SK-N-SH treated with all-trans-retinoic acid at 6 μM for 48 hours (cell line): ENCODE measurements at regions not wholly inside any gene's neighbourhood (a gene's known extent, or its start where the extent isn't known, plus 50 kb on each side); places are given as distances from the start of the nearest gene placed in this dataset.

Source experiments
- ATAC-seq: fragments of 200-7000 bp; cut with Tn5 transposase; 3 replicates; pipeline ENCODE4 v1.9.1; 2020; ENCODE audit warnings: mild to moderate bottlenecking, moderate library complexity
- ARNTL ChIP-seq: fragments of 450-650 bp; formaldehyde crosslinking; IDR thresholded peaks from 2 replicates; pipeline ENCODE4 v1.5.0; 2020; ENCODE audit warnings: low read depth, mild to moderate bottlenecking, moderate library complexity, borderline replicate concordance
- BACH2 ChIP-seq: fragments of 250-450 bp; sonication (Bioruptor Pico); IDR thresholded peaks from 2 replicates; pipeline ENCODE4 v1.9.0; 2021; ENCODE audit warnings: mild to moderate bottlenecking, borderline replicate concordance
- CSDC2 ChIP-seq: fragments of 250-450 bp; sonication (Bioruptor Pico); IDR thresholded peaks from 2 replicates; pipeline ENCODE4 v1.5.0; 2020; ENCODE audit warnings: mild to moderate bottlenecking, moderate library complexity
- ESRRG ChIP-seq: fragments of 250-450 bp; sonication (Bioruptor Pico); IDR thresholded peaks from 2 replicates; pipeline ENCODE4 v1.6.1; 2021; ENCODE audit warnings: mild to moderate bottlenecking
- GLIS3 ChIP-seq: fragments of 250-450 bp; sonication (Bioruptor Pico); IDR thresholded peaks from 2 replicates; pipeline ENCODE4 v1.5.0; 2020; ENCODE audit warnings: mild to moderate bottlenecking, moderate library complexity
- OSR1 ChIP-seq: fragments of 250-450 bp; sonication (Bioruptor Pico); IDR thresholded peaks from 2 replicates; pipeline ENCODE4 v1.8.0; 2022; ENCODE audit warnings: moderate library complexity, mild to moderate bottlenecking, inconsistent platforms
- PATZ1 ChIP-seq: fragments of 250-450 bp; sonication (Bioruptor Pico); IDR thresholded peaks from 2 replicates; pipeline ENCODE4 v1.8.0; 2020; ENCODE audit warnings: mild to moderate bottlenecking, moderate library complexity, borderline replicate concordance
- PPARA ChIP-seq: fragments of 250-450 bp; sonication (Bioruptor Pico); IDR thresholded peaks from 2 replicates; pipeline ENCODE4 v1.5.0; 2020; ENCODE audit warnings: mild to moderate bottlenecking, borderline replicate concordance
- RARB ChIP-seq: fragments of 250-450 bp; sonication (Bioruptor Pico); IDR thresholded peaks from 2 replicates; pipeline ENCODE4 v1.8.0; 2021; ENCODE audit warnings: mild to moderate bottlenecking, moderate library complexity
- TCF4 ChIP-seq: fragments of 250-450 bp; sonication (Bioruptor Pico); IDR thresholded peaks from 2 replicates; pipeline ENCODE4 v1.8.0; 2021; ENCODE audit warnings: mild to moderate bottlenecking, moderate library complexity, borderline replicate concordance
- TOX ChIP-seq: fragments of 250-450 bp; sonication (Bioruptor Pico); IDR thresholded peaks from 2 replicates; pipeline ENCODE4 v1.8.0; 2021; ENCODE audit warnings: mild to moderate bottlenecking, moderate library complexity, borderline replicate concordance
- ZC3H10 ChIP-seq: fragments of 250-450 bp; sonication (Bioruptor Pico); IDR thresholded peaks from 2 replicates; pipeline ENCODE4 v1.5.1; 2021; ENCODE audit warnings: mild to moderate bottlenecking, moderate library complexity
- ZFP3 ChIP-seq: fragments of 250-450 bp; sonication (Bioruptor Pico); IDR thresholded peaks from 2 replicates; pipeline ENCODE4 v1.5.0; 2020; ENCODE audit warnings: mild to moderate bottlenecking, moderate library complexity
- ZFP30 ChIP-seq: fragments of 450-650 bp; formaldehyde crosslinking; IDR thresholded peaks from 2 replicates; pipeline ENCODE4 v1.5.0; 2022; ENCODE audit warnings: mild to moderate bottlenecking, moderate library complexity
- ZNF70 ChIP-seq: fragments of 450-650 bp; formaldehyde crosslinking; IDR thresholded peaks from 2 replicates; pipeline ENCODE4 v1.5.0; 2020; ENCODE audit warnings: mild to moderate bottlenecking, moderate library complexity
- TF ChIP-seq, protein P1 (sequence below): fragments of 250-450 bp; sonication (Bioruptor Pico); IDR thresholded peaks from 2 replicates; pipeline ENCODE4 v1.5.1; 2020; ENCODE audit warnings: low read depth, mild to moderate bottlenecking, moderate library complexity
- TF ChIP-seq, protein P2 (sequence below): fragments of 250-450 bp; sonication (Bioruptor Pico); IDR thresholded peaks from 2 replicates; pipeline ENCODE4 v1.8.0; 2021; ENCODE audit warnings: low read depth, mild to moderate bottlenecking, moderate library complexity, borderline replicate concordance
- TF ChIP-seq, protein P3 (sequence below): fragments of 250-450 bp; sonication (Bioruptor Pico); IDR thresholded peaks from 2 replicates; pipeline ENCODE4 v1.5.1; 2021; ENCODE audit warnings: mild to moderate bottlenecking, moderate library complexity

GRCh38 chr10:29124864-29125263, 164.0 kb upstream of the LYZL1 start:
- TF ChIP-seq ZFP3 = no peak
- TF ChIP-seq ZNF70 (CRISPR knock-in tag) = no peak
- TF ChIP-seq OSR1 = no peak
- TF ChIP-seq RARB (CRISPR knock-in tag) = no peak
- TF ChIP-seq, protein P1, sequence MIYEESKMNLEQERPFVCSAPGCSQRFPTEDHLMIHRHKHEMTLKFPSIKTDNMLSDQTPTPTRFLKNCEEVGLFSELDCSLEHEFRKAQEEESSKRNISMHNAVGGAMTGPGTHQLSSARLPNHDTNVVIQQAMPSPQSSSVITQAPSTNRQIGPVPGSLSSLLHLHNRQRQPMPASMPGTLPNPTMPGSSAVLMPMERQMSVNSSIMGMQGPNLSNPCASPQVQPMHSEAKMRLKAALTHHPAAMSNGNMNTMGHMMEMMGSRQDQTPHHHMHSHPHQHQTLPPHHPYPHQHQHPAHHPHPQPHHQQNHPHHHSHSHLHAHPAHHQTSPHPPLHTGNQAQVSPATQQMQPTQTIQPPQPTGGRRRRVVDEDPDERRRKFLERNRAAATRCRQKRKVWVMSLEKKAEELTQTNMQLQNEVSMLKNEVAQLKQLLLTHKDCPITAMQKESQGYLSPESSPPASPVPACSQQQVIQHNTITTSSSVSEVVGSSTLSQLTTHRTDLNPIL (CRISPR knock-in tag) = no peak
- TF ChIP-seq, all 23 proteins: peak for 0
- no peak for ATAC-seq

DNA sequence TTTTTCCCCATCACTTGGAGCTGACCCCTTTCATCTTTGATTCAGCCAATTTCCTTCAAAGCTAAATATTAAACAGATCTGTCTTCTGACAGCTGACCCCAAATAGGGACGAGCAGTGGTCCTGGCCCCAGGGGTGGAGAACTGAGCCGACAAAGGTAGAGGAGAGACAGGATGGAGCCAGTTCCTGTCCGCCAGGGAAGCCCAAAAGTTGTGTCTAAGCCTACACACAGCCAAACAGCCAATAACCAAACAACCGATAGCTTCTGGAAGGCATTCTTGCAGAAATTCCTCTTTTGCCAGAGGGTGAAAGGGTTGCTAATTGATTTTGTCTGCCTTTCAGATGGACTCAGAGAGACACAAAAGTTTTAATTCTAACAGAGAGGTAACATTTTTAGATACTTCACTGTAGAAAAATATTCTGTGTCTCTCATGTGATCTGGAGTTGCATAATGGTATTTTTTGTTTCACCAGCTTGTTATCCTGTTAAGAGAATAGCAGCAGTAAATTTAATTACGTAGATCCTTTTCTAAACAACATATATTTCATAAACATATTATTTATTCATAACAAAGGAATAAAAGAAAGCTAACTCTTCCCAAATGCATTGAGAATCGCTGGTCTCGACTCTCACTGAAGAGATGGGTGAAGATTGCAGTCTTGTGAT, 161.7 kb upstream of the LYZL1 start:
- TF ChIP-seq, protein P1 (CRISPR knock-in tag) = no peak
- TF ChIP-seq CSDC2 (CRISPR knock-in tag) (no peak), ARNTL (CRISPR knock-in tag) (no peak)
- TF ChIP-seq, protein P2, sequence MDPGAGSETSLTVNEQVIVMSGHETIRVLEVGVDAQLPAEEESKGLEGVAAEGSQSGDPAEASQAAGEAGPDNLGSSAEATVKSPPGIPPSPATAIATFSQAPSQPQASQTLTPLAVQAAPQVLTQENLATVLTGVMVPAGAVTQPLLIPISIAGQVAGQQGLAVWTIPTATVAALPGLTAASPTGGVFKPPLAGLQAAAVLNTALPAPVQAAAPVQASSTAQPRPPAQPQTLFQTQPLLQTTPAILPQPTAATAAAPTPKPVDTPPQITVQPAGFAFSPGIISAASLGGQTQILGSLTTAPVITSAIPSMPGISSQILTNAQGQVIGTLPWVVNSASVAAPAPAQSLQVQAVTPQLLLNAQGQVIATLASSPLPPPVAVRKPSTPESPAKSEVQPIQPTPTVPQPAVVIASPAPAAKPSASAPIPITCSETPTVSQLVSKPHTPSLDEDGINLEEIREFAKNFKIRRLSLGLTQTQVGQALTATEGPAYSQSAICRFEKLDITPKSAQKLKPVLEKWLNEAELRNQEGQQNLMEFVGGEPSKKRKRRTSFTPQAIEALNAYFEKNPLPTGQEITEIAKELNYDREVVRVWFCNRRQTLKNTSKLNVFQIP (CRISPR knock-in tag) = no peak
- no peak for ATAC-seq

DNA sequence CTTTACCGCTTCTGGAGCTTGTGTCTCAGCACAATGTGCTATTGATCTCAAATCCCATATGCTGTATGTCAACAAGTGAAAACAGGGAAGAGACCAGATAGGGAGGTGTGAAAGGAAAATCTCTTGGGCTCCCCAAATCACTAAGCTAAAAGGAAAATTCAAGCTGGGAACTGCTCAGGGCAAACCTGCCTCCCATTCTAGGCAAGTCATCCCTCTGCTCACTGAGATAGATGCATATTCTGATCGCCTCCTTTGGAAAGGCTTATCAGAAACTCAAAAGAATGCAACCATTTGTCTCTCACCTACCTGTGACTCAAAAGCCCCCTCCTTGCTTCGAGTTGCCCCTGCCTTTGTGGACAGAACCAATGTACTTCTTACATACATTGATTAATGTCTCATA, 161.1 kb upstream of the LYZL1 start:
- TF ChIP-seq CSDC2 (CRISPR knock-in tag) = no peak
- TF ChIP-seq GLIS3 = no peak
- no peak for TF ChIP-seq ZNF70 (CRISPR knock-in tag)
- TF ChIP-seq ARNTL (CRISPR knock-in tag) = no peak
- TF ChIP-seq ZFP30 (CRISPR knock-in tag) = no peak
- no peak for TF ChIP-seq PPARA (CRISPR knock-in tag)
- TF ChIP-seq, protein P3, sequence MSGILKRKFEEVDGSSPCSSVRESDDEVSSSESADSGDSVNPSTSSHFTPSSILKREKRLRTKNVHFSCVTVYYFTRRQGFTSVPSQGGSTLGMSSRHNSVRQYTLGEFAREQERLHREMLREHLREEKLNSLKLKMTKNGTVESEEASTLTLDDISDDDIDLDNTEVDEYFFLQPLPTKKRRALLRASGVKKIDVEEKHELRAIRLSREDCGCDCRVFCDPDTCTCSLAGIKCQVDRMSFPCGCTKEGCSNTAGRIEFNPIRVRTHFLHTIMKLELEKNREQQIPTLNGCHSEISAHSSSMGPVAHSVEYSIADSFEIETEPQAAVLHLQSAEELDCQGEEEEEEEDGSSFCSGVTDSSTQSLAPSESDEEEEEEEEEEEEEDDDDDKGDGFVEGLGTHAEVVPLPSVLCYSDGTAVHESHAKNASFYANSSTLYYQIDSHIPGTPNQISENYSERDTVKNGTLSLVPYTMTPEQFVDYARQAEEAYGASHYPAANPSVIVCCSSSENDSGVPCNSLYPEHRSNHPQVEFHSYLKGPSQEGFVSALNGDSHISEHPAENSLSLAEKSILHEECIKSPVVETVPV = no peak
- no peak for TF ChIP-seq OSR1
- TF ChIP-seq RARB (CRISPR knock-in tag) = no peak
- TF ChIP-seq BACH2 = no peak
- no peak for TF ChIP-seq ZC3H10
- no peak for TF ChIP-seq ESRRG (CRISPR knock-in tag)
- TF ChIP-seq, all 23 proteins: peak for 0
- ATAC-seq = no peak

GRCh38 chr10:29130190-29130673, 158.6 kb upstream of the LYZL1 start:
- peak; percentile 46; the same call in 2 of the 3 replicates for ATAC-seq
- TF ChIP-seq, protein P3 = no peak
- TF ChIP-seq, protein P2 (CRISPR knock-in tag) = no peak
- TF ChIP-seq CSDC2 (CRISPR knock-in tag) = no peak
- no peak for TF ChIP-seq TCF4 (CRISPR knock-in tag)
- TF ChIP-seq TOX = no peak
- TF ChIP-seq PATZ1 (CRISPR knock-in tag) = no peak
